H1 (cell line): ENCODE measurements at regions not wholly inside any gene's neighbourhood (a gene's known extent, or its start where the extent isn't known, plus 50 kb on each side); places are given as distances from the start of the nearest gene placed in this dataset.

Experiments used
- CTCF ChIP-seq, 3 experiments: IDR thresholded peaks; 1 replicate in 2 of 3; 2 replicates in 1 of 3; pipeline versions ENCODE4 v1.5.1 to v1.6.1; 2011; ENCODE audit warnings: low read length in 3 of 3, mild to moderate bottlenecking in 3 of 3, inconsistent platforms in 2 of 3, low read depth in 1 of 3, moderate library complexity in 1 of 3; ENCODE audit not compliant: insufficient read depth in 1 of 3; ENCODE audit errors: control extremely low read depth in 1 of 3

GRCh38 chr6:94454231-94454630 is 1034.9 kb upstream of the EPHA7 start (continued):
- no peak for TF ChIP-seq CTCF (IDR thresholded peaks at IDR 0.05; ENCODE audit: control extremely low read depth in 1 of 3, insufficient read depth in 1 of 3, low read depth in 1 of 3, low read length in 3 of 3)
